Body of pancreas (tissue), 4 donors: ENCODE measurements at regions not wholly inside any gene's neighbourhood (a gene's known extent, or its start where the extent isn't known, plus 50 kb on each side); places are given as distances from the start of the nearest gene placed in this dataset.

Experiments
- ATAC-seq: fragments of 150-250 bp; one replicate; pipeline ENCODE4 v1.9.1; 2016
- DNase-seq, 4 donors: peaks; one replicate each; pipeline ENCODE4 v3.0.0-alpha.2; 2019
- H3K27ac ChIP-seq, 4 donors: fragments of 200-600 bp; sonication (generic); 1 replicate in 3 of 4; 2 replicates in 1 of 4; pipeline versions ENCODE4 v1.5.1 to v1.6.1; 2016 to 2019; ENCODE audit warnings: mild to moderate bottlenecking in 1 of 4, mixed read lengths in 1 of 4, moderate library complexity in 1 of 4
- H3K27me3 ChIP-seq, 2 donors: fragments of 200-600 bp; sonication (generic); one replicate each; pipeline ENCODE4 v1.6.0; 2016; ENCODE audit warnings: mild to moderate bottlenecking in 1 of 2
- H3K36me3 ChIP-seq, 2 donors: fragments of 200-600 bp; sonication (generic); replicated peaks in 1 of 2; 2 replicates each; pipeline ENCODE4 v1.5.1; 2016; ENCODE audit warnings: low read depth in 2 of 2; ENCODE audit not compliant: insufficient read depth in 1 of 2
- H3K4me1 ChIP-seq: fragments of 200-600 bp; sonication (generic); one replicate; pipeline ENCODE4 v1.6.0; 2016
- H3K4me3 ChIP-seq, 2 donors: fragments of 200-600 bp; sonication (generic); 1 replicate in 1 of 2; 2 replicates in 1 of 2; pipeline ENCODE4 v1.5.1; 2016 to 2019
- H3K9me3 ChIP-seq, 3 donors: fragments of 200-600 bp; sonication (generic); 1 replicate in 2 of 3; 2 replicates in 1 of 3; pipeline ENCODE4 v1.5.1; 2016
- CTCF ChIP-seq, 7 experiments: fragments of 450-650 bp in 4 of 7; fragments of 200-600 bp in 3 of 7; sonication (generic) in 3 of 7; IDR thresholded peaks; one replicate each; pipeline ENCODE4 v1.5.1; 2016 to 2019; ENCODE audit warnings: antibody characterized with exemption in 7 of 7
- POLR2A ChIP-seq, 3 donors: fragments of 450-650 bp; IDR thresholded peaks; one replicate each; pipeline ENCODE4 v1.6.1; 2016; ENCODE audit warnings: antibody characterized with exemption in 3 of 3, mild to moderate bottlenecking in 2 of 3
- WGBS, 2 donors: methylation state at CpG; one replicate each; pipeline ENCODE4 v1.1.5; 2017; 5-methylcytosine and 5-hydroxymethylcytosine counted together
- intact Hi-C: fragments of 100-400 bp; cut with DNase I; formaldehyde crosslinking; loops from one replicate; pipeline ENCODE4 v1.15.1; 2023

GRCh38 chr5:130496215-130496614, 592.0 kb downstream of the CHSY3 start:
- ATAC-seq, result no peak
- no peak overlapping the region for H3K4me3 ChIP-seq
- no peaks in the 10 kb centered on the region for H3K36me3 ChIP-seq
- peaks cover 0 to 2% (median 0%) of the 10 kb centered on the region in 3 donors for H3K9me3 ChIP-seq
- no peak for DNase-seq
- TF ChIP-seq POLR2A (IDR thresholded peaks at IDR 0.05), result no peak
- H3K27me3 ChIP-seq, result no peaks in the 10 kb centered on the region
- H3K27ac ChIP-seq, result no peak overlapping the region
- no peaks in the 10 kb centered on the region for H3K4me1 ChIP-seq
- intact Hi-C loops, result no loop called here
- 77 to 80% methylated on average over 1 of the region's 1 CpG for WGBS, 2 donors

GRCh38 chr5:130488252-130488651, 584.0 kb downstream of the CHSY3 start:
- DNase-seq, result no peak
- WGBS, 2 donors, result 75 to 83% methylated on average over 1 of the region's 1 CpG
- no peaks in the 10 kb centered on the region for H3K27me3 ChIP-seq
- intact Hi-C loops, result no loop called here
- H3K9me3 ChIP-seq, result no peaks in the 10 kb centered on the region
- no peak for ATAC-seq
- no peaks in the 10 kb centered on the region for H3K4me1 ChIP-seq
- TF ChIP-seq POLR2A (IDR thresholded peaks at IDR 0.05), result no peak
- no peak for TF ChIP-seq CTCF (IDR thresholded peaks at IDR 0.05)
- no peak overlapping the region for H3K4me3 ChIP-seq
- H3K36me3 ChIP-seq, result no peaks in the 10 kb centered on the region
- no peak overlapping the region for H3K27ac ChIP-seq

GRCh38 chr5:130479045-130479804, 575.0 kb downstream of the CHSY3 start:
- ATAC-seq, result no peak

GRCh38 chr5:130476325-130476724, 572.1 kb downstream of the CHSY3 start:
- 56 to 64% methylated on average over 6 of the region's 6 CpGs for WGBS, 2 donors
- H3K36me3 ChIP-seq, result no peaks in the 10 kb centered on the region
- no peak for TF ChIP-seq POLR2A (IDR thresholded peaks at IDR 0.05)
- TF ChIP-seq CTCF (IDR thresholded peaks at IDR 0.05), result no peak
- ATAC-seq, result no peak
- no peaks in the 10 kb centered on the region for H3K4me1 ChIP-seq
- H3K27ac ChIP-seq, result no peak overlapping the region
- intact Hi-C loops, result no loop called here
- H3K9me3 ChIP-seq, result no peaks in the 10 kb centered on the region
- H3K27me3 ChIP-seq, result no peaks in the 10 kb centered on the region
- DNase-seq, result no peak
- H3K4me3 ChIP-seq, result no peak overlapping the region

More at GRCh38 chr5:130479045-130479804, 575.0 kb downstream of the CHSY3 start:
- H3K36me3 ChIP-seq, result no peaks in the 10 kb centered on the region
- H3K9me3 ChIP-seq, result no peaks in the 10 kb centered on the region
- TF ChIP-seq POLR2A (IDR thresholded peaks at IDR 0.05) (no peak), CTCF (IDR thresholded peaks at IDR 0.05) (no peak)
- no peak overlapping the region for H3K27ac ChIP-seq
- DNase-seq, result no peak
- intact Hi-C loops, result no loop called here
- H3K27me3 ChIP-seq, result no peaks in the 10 kb centered on the region
- WGBS, 2 donors, result 79 to 82% methylated on average over 9 of the region's 9 CpGs
- H3K4me1 ChIP-seq, result no peaks in the 10 kb centered on the region
- H3K4me3 ChIP-seq, result no peak overlapping the region

GRCh38 chr5:130462516-130462915, 558.3 kb downstream of the CHSY3 start:
- TF ChIP-seq CTCF (IDR thresholded peaks at IDR 0.05) (no peak), POLR2A (IDR thresholded peaks at IDR 0.05) (no peak)
- 78 to 87% methylated on average over 1 of the region's 1 CpG for WGBS, 2 donors

More at GRCh38 chr5:130462516-130462915, 558.3 kb downstream of the CHSY3 start:
- Histone ChIP-seq H3K27me3 (no peaks in the 10 kb centered on the region), H3K9me3 (no peaks in the 10 kb centered on the region), H3K27ac (no peak overlapping the region), H3K4me1 (no peaks in the 10 kb centered on the region), H3K4me3 (no peak overlapping the region), H3K36me3 (no peaks in the 10 kb centered on the region)
- intact Hi-C loops, result no loop called here
- DNase-seq, result no peak
- no peak for ATAC-seq
